ENCODE measurements at regions not wholly inside any gene's neighbourhood (a gene's known extent, or its start where the extent isn't known, plus 50 kb on each side); places are given as distances from the start of the nearest gene placed in this dataset.

DNA sequence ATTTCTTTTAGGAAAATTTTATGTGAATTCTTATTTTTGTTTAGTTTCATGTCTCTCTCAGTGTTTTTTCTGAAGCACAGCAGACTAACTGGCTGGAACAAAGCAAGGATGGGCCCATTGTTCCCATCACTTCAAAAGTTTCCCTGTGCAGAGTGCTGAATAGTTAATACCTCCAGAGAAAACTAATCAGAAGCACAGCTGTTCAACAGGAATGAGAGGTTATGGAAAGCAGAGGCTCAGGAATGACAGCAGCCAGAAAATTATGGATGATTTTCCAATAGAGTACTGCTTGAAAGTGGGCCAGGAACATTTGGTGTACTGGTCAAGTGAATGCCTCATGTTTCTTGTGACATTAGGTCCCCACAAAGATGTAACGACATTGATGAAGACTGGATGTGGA is 173.0 kb upstream of the TARS1 start:
- WGBS (ENCODE audit: extremely low coverage, insufficient coverage, insufficient read length): no CpG with 5 or more reads among the region's 1 CpG
- no peak overlapping the region for H2BK5ac ChIP-seq (ENCODE audit: low read depth, low read length, poor library complexity)
- H4K12ac ChIP-seq (ENCODE audit: low read depth, low read length): no peak overlapping the region
- no peak overlapping the region for H3K4me3 ChIP-seq (ENCODE audit: low read depth, low read length)
- H3K18ac ChIP-seq (ENCODE audit: low read length): no peak overlapping the region
- H2BK12ac ChIP-seq (ENCODE audit: low read length): no peak overlapping the region
- H3K4me1 ChIP-seq (ENCODE audit: control insufficient read depth in 1 of 2, insufficient read depth in 2 of 2, low read length in 2 of 2): no peaks in the 10 kb centered on the region
- no peak overlapping the region for H2AK5ac ChIP-seq (ENCODE audit: low read length)
- no peak overlapping the region for H2AFZ ChIP-seq (ENCODE audit: insufficient read depth, low read length, poor library complexity)
- H3K79me2 ChIP-seq (ENCODE audit: control insufficient read depth, insufficient read depth, low read length, poor library complexity): no peaks in the 10 kb centered on the region
- no peaks in the 10 kb centered on the region for H3K9me3 ChIP-seq (ENCODE audit: insufficient read depth, low read depth, low read length)
- H3K27ac ChIP-seq (ENCODE audit: low read depth, low read length): no peak overlapping the region
- H3K4me2 ChIP-seq (ENCODE audit: low read length): no peak overlapping the region
- no peak overlapping the region for H3K4ac ChIP-seq (ENCODE audit: low read depth, low read length)
- H3K27me3 ChIP-seq (ENCODE audit: insufficient read depth, low read length): no peaks in the 10 kb centered on the region
- H4K91ac ChIP-seq (ENCODE audit: low read depth, low read length): no peak overlapping the region
- no peak overlapping the region for H3K23ac ChIP-seq (ENCODE audit: low read length)
- H3K79me1 ChIP-seq (ENCODE audit: low read length): no peaks in the 10 kb centered on the region
- H3K14ac ChIP-seq (ENCODE audit: low read length): no peak overlapping the region
- DNase-seq: no peak
- no peak overlapping the region for H3K9ac ChIP-seq (ENCODE audit: low read length)
- no peaks in the 10 kb centered on the region for H3K36me3 ChIP-seq (ENCODE audit: control insufficient read depth in 1 of 2, insufficient read depth in 2 of 2, low read length in 2 of 2)
- no peak overlapping the region for H4K8ac ChIP-seq (ENCODE audit: low read depth, low read length)
- H2BK120ac ChIP-seq (ENCODE audit: insufficient read depth, low read length, poor library complexity): no peak overlapping the region

DNA sequence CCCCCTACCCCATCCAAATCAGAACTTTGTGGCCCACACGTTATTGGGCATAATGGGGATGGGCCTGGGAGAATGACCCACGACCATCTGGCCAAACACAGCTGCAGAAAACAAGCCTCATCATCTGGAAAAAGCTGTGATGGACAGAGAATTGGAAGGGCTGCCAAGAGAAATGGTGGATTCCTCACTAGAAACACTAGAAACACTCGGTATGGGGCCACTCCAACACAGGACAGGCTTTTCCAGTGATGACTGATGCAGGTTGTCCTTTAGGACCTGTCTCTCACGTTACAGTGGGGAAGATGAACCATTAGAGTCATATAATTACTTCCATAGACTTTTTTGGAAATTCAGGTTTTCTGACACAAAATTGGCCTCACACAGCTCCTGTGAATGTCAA is 172.4 kb upstream of the TARS1 start:
- no peak overlapping the region for H4K8ac ChIP-seq (ENCODE audit: low read depth, low read length)
- H3K4me3 ChIP-seq (ENCODE audit: low read depth, low read length): no peak overlapping the region
- DNase-seq: no peak
- H2AK5ac ChIP-seq (ENCODE audit: low read length): no peak overlapping the region
- no peak overlapping the region for H4K12ac ChIP-seq (ENCODE audit: low read depth, low read length)
- no peak overlapping the region for H3K14ac ChIP-seq (ENCODE audit: low read length)
- H3K4ac ChIP-seq (ENCODE audit: low read depth, low read length): no peak overlapping the region
- H3K27ac ChIP-seq (ENCODE audit: low read depth, low read length): no peak overlapping the region
- H3K27me3 ChIP-seq (ENCODE audit: insufficient read depth, low read length): no peaks in the 10 kb centered on the region
- no peak overlapping the region for H2BK120ac ChIP-seq (ENCODE audit: insufficient read depth, low read length, poor library complexity)
- no peak overlapping the region for H4K91ac ChIP-seq (ENCODE audit: low read depth, low read length)
- no peak overlapping the region for H3K23ac ChIP-seq (ENCODE audit: low read length)
- H3K9ac ChIP-seq (ENCODE audit: low read length): no peak overlapping the region
- no peaks in the 10 kb centered on the region for H3K9me3 ChIP-seq (ENCODE audit: insufficient read depth, low read depth, low read length)
- no peak overlapping the region for H3K18ac ChIP-seq (ENCODE audit: low read length)
- H3K4me2 ChIP-seq (ENCODE audit: low read length): no peak overlapping the region
- no peak overlapping the region for H2BK5ac ChIP-seq (ENCODE audit: low read depth, low read length, poor library complexity)
- no peaks in the 10 kb centered on the region for H3K4me1 ChIP-seq (ENCODE audit: control insufficient read depth in 1 of 2, insufficient read depth in 2 of 2, low read length in 2 of 2)
- no peaks in the 10 kb centered on the region for H3K79me2 ChIP-seq (ENCODE audit: control insufficient read depth, insufficient read depth, low read length, poor library complexity)
- H3K79me1 ChIP-seq (ENCODE audit: low read length): no peaks in the 10 kb centered on the region
- H2AFZ ChIP-seq (ENCODE audit: insufficient read depth, low read length, poor library complexity): no peak overlapping the region
- H3K36me3 ChIP-seq (ENCODE audit: control insufficient read depth in 1 of 2, insufficient read depth in 2 of 2, low read length in 2 of 2): no peaks in the 10 kb centered on the region
- no peak overlapping the region for H2BK12ac ChIP-seq (ENCODE audit: low read length)
- no CpG with 5 or more reads among the region's 4 CpGs for WGBS (ENCODE audit: extremely low coverage, insufficient coverage, insufficient read length)

- no CpG with 5 or more reads among the region's 1 CpG for WGBS (ENCODE audit: extremely low coverage, insufficient coverage, insufficient read length)
These were observed 170.1 kb upstream of the TARS1 start for GRCh38 chr5:33270671-33271070.

GRCh38 chr5:33271606-33272005 is 169.2 kb upstream of the TARS1 start:
- no peak overlapping the region for H3K4me2 ChIP-seq (ENCODE audit: low read length)
- H3K27me3 ChIP-seq (ENCODE audit: insufficient read depth, low read length): no peaks in the 10 kb centered on the region
- no peak for DNase-seq
- no peak overlapping the region for H3K27ac ChIP-seq (ENCODE audit: low read depth, low read length)
- no peak overlapping the region for H2BK120ac ChIP-seq (ENCODE audit: insufficient read depth, low read length, poor library complexity)
- no peak overlapping the region for H4K12ac ChIP-seq (ENCODE audit: low read depth, low read length)
- no peak overlapping the region for H2BK12ac ChIP-seq (ENCODE audit: low read length)
- no peak overlapping the region for H3K4me3 ChIP-seq (ENCODE audit: low read depth, low read length)
- H3K36me3 ChIP-seq (ENCODE audit: control insufficient read depth in 1 of 2, insufficient read depth in 2 of 2, low read length in 2 of 2): no peaks in the 10 kb centered on the region
- H3K4ac ChIP-seq (ENCODE audit: low read depth, low read length): no peak overlapping the region
- no peak overlapping the region for H2AK5ac ChIP-seq (ENCODE audit: low read length)
- no peak overlapping the region for H3K18ac ChIP-seq (ENCODE audit: low read length)
- H3K14ac ChIP-seq (ENCODE audit: low read length): no peak overlapping the region
- no peaks in the 10 kb centered on the region for H3K4me1 ChIP-seq (ENCODE audit: control insufficient read depth in 1 of 2, insufficient read depth in 2 of 2, low read length in 2 of 2)
- no peak overlapping the region for H4K91ac ChIP-seq (ENCODE audit: low read depth, low read length)
- no peak overlapping the region for H3K23ac ChIP-seq (ENCODE audit: low read length)
- no peaks in the 10 kb centered on the region for H3K79me1 ChIP-seq (ENCODE audit: low read length)
- no peak overlapping the region for H2BK5ac ChIP-seq (ENCODE audit: low read depth, low read length, poor library complexity)
- no peak overlapping the region for H3K9ac ChIP-seq (ENCODE audit: low read length)
- H3K9me3 ChIP-seq (ENCODE audit: insufficient read depth, low read depth, low read length): no peaks in the 10 kb centered on the region
- no peak overlapping the region for H2AFZ ChIP-seq (ENCODE audit: insufficient read depth, low read length, poor library complexity)
- H4K8ac ChIP-seq (ENCODE audit: low read depth, low read length): no peak overlapping the region
- no peaks in the 10 kb centered on the region for H3K79me2 ChIP-seq (ENCODE audit: control insufficient read depth, insufficient read depth, low read length, poor library complexity)
- WGBS (ENCODE audit: extremely low coverage, insufficient coverage, insufficient read length): no CpG with 5 or more reads among the region's 1 CpG

More at GRCh38 chr5:33270671-33271070, 170.1 kb upstream of the TARS1 start:
- H3K27me3 ChIP-seq (ENCODE audit: insufficient read depth, low read length): no peaks in the 10 kb centered on the region
- DNase-seq: no peak
- no peak overlapping the region for H4K91ac ChIP-seq (ENCODE audit: low read depth, low read length)
- no peak overlapping the region for H2BK5ac ChIP-seq (ENCODE audit: low read depth, low read length, poor library complexity)
- H2AK5ac ChIP-seq (ENCODE audit: low read length): no peak overlapping the region
- H3K79me1 ChIP-seq (ENCODE audit: low read length): no peaks in the 10 kb centered on the region
- no peak overlapping the region for H3K9ac ChIP-seq (ENCODE audit: low read length)
- no peak overlapping the region for H3K4ac ChIP-seq (ENCODE audit: low read depth, low read length)
- H3K4me1 ChIP-seq (ENCODE audit: control insufficient read depth in 1 of 2, insufficient read depth in 2 of 2, low read length in 2 of 2): no peaks in the 10 kb centered on the region
- H3K4me2 ChIP-seq (ENCODE audit: low read length): no peak overlapping the region
- no peak overlapping the region for H3K23ac ChIP-seq (ENCODE audit: low read length)
- no peak overlapping the region for H2BK120ac ChIP-seq (ENCODE audit: insufficient read depth, low read length, poor library complexity)
- H2BK12ac ChIP-seq (ENCODE audit: low read length): no peak overlapping the region
- no peak overlapping the region for H4K12ac ChIP-seq (ENCODE audit: low read depth, low read length)
- no peaks in the 10 kb centered on the region for H3K36me3 ChIP-seq (ENCODE audit: control insufficient read depth in 1 of 2, insufficient read depth in 2 of 2, low read length in 2 of 2)
- no peak overlapping the region for H3K27ac ChIP-seq (ENCODE audit: low read depth, low read length)
- no peaks in the 10 kb centered on the region for H3K9me3 ChIP-seq (ENCODE audit: insufficient read depth, low read depth, low read length)
- no peaks in the 10 kb centered on the region for H3K79me2 ChIP-seq (ENCODE audit: control insufficient read depth, insufficient read depth, low read length, poor library complexity)
- no peak overlapping the region for H3K18ac ChIP-seq (ENCODE audit: low read length)
- no peak overlapping the region for H4K8ac ChIP-seq (ENCODE audit: low read depth, low read length)
- no peak overlapping the region for H2AFZ ChIP-seq (ENCODE audit: insufficient read depth, low read length, poor library complexity)
- H3K14ac ChIP-seq (ENCODE audit: low read length): no peak overlapping the region
- H3K4me3 ChIP-seq (ENCODE audit: low read depth, low read length): no peak overlapping the region
